GM23338 (cell line): ENCODE measurements at regions not wholly inside any gene's neighbourhood (a gene's known extent, or its start where the extent isn't known, plus 50 kb on each side); places are given as distances from the start of the nearest gene placed in this dataset.

ENCODE experiments used
- ATAC-seq: fragments of 200-7000 bp; cut with Tn5 transposase; 3 replicates; pipeline ENCODE4 v1.9.1; 2020
- DNase-seq: peaks from one replicate; pipeline ENCODE4 v3.0.0-alpha.2; 2015; ENCODE audit warnings: low spot score
- H2AFZ ChIP-seq: fragments of 200-600 bp; sonication (generic); 2 replicates; pipeline ENCODE4 v1.8.0; 2016; ENCODE audit warnings: antibody characterized with exemption, mild to moderate bottlenecking, moderate library complexity
- H3F3A ChIP-seq: fragments of 200-600 bp; sonication (generic); replicated peaks from 2 replicates; pipeline ENCODE4 v1.8.0; 2017; ENCODE audit warnings: antibody characterized with exemption, mixed run types, low read depth
- H3K27ac ChIP-seq: fragments of 200-600 bp; sonication (generic); 2 replicates; pipeline ENCODE4 v1.6.1; 2016; ENCODE audit warnings: low read depth
- H3K27me3 ChIP-seq: fragments of 200-600 bp; sonication (generic); 2 replicates; pipeline ENCODE4 v1.8.0; 2016; ENCODE audit warnings: mild to moderate bottlenecking, mixed run types, moderate library complexity; ENCODE audit not compliant: insufficient read depth
- H3K36me3 ChIP-seq: fragments of 200-600 bp; sonication (generic); 2 replicates; pipeline ENCODE4 v1.8.0; 2016; ENCODE audit warnings: mild to moderate bottlenecking; ENCODE audit not compliant: insufficient read depth
- H3K4me1 ChIP-seq: fragments of 200-600 bp; sonication (generic); 2 replicates; pipeline ENCODE4 v1.8.0; 2016; ENCODE audit warnings: mild to moderate bottlenecking, moderate library complexity; ENCODE audit not compliant: insufficient read depth
- H3K4me2 ChIP-seq: fragments of 200-600 bp; sonication (generic); 2 replicates; pipeline ENCODE4 v1.7.1; 2017; ENCODE audit warnings: mixed run types
- H3K4me3 ChIP-seq: fragments of 200-600 bp; sonication (generic); 2 replicates; pipeline ENCODE4 v1.6.1; 2016; ENCODE audit warnings: mixed run types
- H3K79me2 ChIP-seq: fragments of 200-600 bp; sonication (generic); replicated peaks from 2 replicates; pipeline ENCODE4 v1.8.0; 2017; ENCODE audit warnings: mild to moderate bottlenecking; ENCODE audit not compliant: insufficient read depth
- H3K9me2 ChIP-seq: fragments of 200-600 bp; sonication (generic); 2 replicates; pipeline ENCODE4 v1.8.0; 2017; ENCODE audit not compliant: insufficient read depth
- H4K20me1 ChIP-seq: fragments of 200-600 bp; sonication (generic); replicated peaks from 2 replicates; pipeline ENCODE4 v1.8.0; 2017; ENCODE audit warnings: mild to moderate bottlenecking; ENCODE audit not compliant: insufficient read depth
- H3K27ac Mint-ChIP-seq: 2 replicates; pipeline ENCODE4 v1.8.0; 2020; ENCODE audit warnings: inconsistent platforms, mild to moderate bottlenecking, moderate library complexity, mixed read lengths
- H3K27me3 Mint-ChIP-seq: 3 replicates; pipeline ENCODE4 v1.8.0; 2022; ENCODE audit warnings: low read depth, mild to moderate bottlenecking, moderate library complexity, mixed read lengths, inconsistent platforms; ENCODE audit not compliant: insufficient read depth, poor library complexity
- H3K36me3 Mint-ChIP-seq: 3 replicates; pipeline ENCODE4 v1.8.0; 2021; ENCODE audit warnings: low read depth, mild to moderate bottlenecking, inconsistent platforms, moderate library complexity, mixed read lengths
- H3K4me1 Mint-ChIP-seq: 3 replicates; pipeline ENCODE4 v1.8.0; 2020; ENCODE audit warnings: mild to moderate bottlenecking, inconsistent platforms, mixed read lengths
- H3K4me3 Mint-ChIP-seq: 3 replicates; pipeline ENCODE4 v1.8.0; 2021; ENCODE audit warnings: moderate library complexity, mild to moderate bottlenecking, inconsistent platforms, mixed read lengths
- H3K9me3 Mint-ChIP-seq: 3 replicates; pipeline ENCODE4 v1.8.0; 2020; ENCODE audit warnings: moderate library complexity, mild to moderate bottlenecking, inconsistent platforms, mixed read lengths
- CREB1 ChIP-seq: fragments of 250-450 bp; sonication (Bioruptor Pico); IDR thresholded peaks from 2 replicates; pipeline ENCODE4 v1.5.0; 2020; ENCODE audit warnings: low read depth, mild to moderate bottlenecking, moderate library complexity
- ETS1 ChIP-seq: IDR thresholded peaks from 2 replicates; pipeline ENCODE4 v1.6.1; 2016; ENCODE audit warnings: antibody characterized with exemption
- JUNB ChIP-seq: IDR thresholded peaks from one replicate; pipeline ENCODE4 v1.6.1; 2016; ENCODE audit warnings: antibody characterized with exemption; ENCODE audit not compliant: unreplicated experiment
- NANOG ChIP-seq: IDR thresholded peaks from 2 replicates; pipeline ENCODE4 v1.6.1; 2016; ENCODE audit warnings: antibody characterized with exemption, borderline replicate concordance
- POLR2AphosphoS5 ChIP-seq: IDR thresholded peaks from 2 replicates; pipeline ENCODE4 v1.6.1; 2016; ENCODE audit warnings: antibody characterized with exemption, low read depth
- ZNF114 ChIP-seq: fragments of 250-450 bp; sonication (Bioruptor Pico); IDR thresholded peaks from 2 replicates; pipeline ENCODE4 v1.5.0; 2020; ENCODE audit warnings: mild to moderate bottlenecking, moderate library complexity
- ZNF331 ChIP-seq: fragments of 250-450 bp; sonication (Bioruptor Pico); IDR thresholded peaks from 2 replicates; pipeline ENCODE4 v1.5.0; 2020; ENCODE audit warnings: low read depth, mild to moderate bottlenecking, moderate library complexity
- TF ChIP-seq, protein P1 (sequence below), 2 experiments: fragments of 200-600 bp in 1 of 2; sonication (generic) in 1 of 2; conservative IDR thresholded peaks; 2 replicates each; pipeline versions ENCODE4 v1.5.1 to v1.6.1; 2016 to 2017; ENCODE audit warnings: antibody characterized with exemption in 2 of 2, low read depth in 2 of 2, mild to moderate bottlenecking in 2 of 2, moderate library complexity in 1 of 2
- TF ChIP-seq, protein P2 (sequence below): fragments of 250-450 bp; sonication (Bioruptor Pico); IDR thresholded peaks from 2 replicates; pipeline ENCODE4 v1.5.0; 2020; ENCODE audit warnings: mild to moderate bottlenecking, moderate library complexity

DNA sequence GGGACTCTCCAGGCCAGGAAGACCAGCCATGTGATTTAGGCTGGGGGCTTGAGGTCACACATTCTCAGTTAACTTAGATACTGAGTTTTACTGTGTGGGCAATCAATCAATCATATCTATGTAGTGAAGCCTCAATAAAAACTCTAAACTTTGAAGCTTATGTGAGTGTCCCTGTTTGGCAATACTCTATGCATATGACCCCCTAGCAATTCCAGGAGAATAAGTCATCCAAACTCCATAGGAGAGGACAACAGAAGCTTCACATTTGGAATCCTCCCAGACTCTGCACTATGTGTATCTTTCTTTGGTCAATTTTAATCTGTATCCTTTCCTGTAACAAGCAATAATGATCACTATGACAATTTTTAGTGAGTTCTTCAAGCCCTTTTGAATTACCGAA lies 216.8 kb upstream of the RGMB start:
- Mint-ChIP-seq H3K27ac (no peak overlapping the region), H3K36me3 (no peaks in the 10 kb centered on the region), H3K4me3 (no peak overlapping the region), H3K27me3 (no peaks in the 10 kb centered on the region), H3K4me1 (no peaks in the 10 kb centered on the region), H3K9me3 (no peaks in the 10 kb centered on the region)
- Histone ChIP-seq H3K27me3 (no peaks in the 10 kb centered on the region), H3K36me3 (no peaks in the 10 kb centered on the region), H3K4me3 (no peak overlapping the region), H3K4me1 (no peaks in the 10 kb centered on the region), H3K79me2 (no peaks in the 10 kb centered on the region), H2AFZ (no peak overlapping the region), H4K20me1 (no peaks in the 10 kb centered on the region), H3F3A (no peaks in the 10 kb centered on the region), H3K4me2 (no peak overlapping the region), H3K27ac (no peak overlapping the region), H3K9me2 (no peaks in the 10 kb centered on the region; the same call in 1 of the 2 replicates)
- no peak for DNase-seq
- no peak for ATAC-seq
- no peak for TF ChIP-seq POLR2AphosphoS5
- no peak for TF ChIP-seq JUNB
- no peak for TF ChIP-seq ZNF114 (CRISPR knock-in tag)
- no peak for TF ChIP-seq NANOG
- TF ChIP-seq, protein P1, sequence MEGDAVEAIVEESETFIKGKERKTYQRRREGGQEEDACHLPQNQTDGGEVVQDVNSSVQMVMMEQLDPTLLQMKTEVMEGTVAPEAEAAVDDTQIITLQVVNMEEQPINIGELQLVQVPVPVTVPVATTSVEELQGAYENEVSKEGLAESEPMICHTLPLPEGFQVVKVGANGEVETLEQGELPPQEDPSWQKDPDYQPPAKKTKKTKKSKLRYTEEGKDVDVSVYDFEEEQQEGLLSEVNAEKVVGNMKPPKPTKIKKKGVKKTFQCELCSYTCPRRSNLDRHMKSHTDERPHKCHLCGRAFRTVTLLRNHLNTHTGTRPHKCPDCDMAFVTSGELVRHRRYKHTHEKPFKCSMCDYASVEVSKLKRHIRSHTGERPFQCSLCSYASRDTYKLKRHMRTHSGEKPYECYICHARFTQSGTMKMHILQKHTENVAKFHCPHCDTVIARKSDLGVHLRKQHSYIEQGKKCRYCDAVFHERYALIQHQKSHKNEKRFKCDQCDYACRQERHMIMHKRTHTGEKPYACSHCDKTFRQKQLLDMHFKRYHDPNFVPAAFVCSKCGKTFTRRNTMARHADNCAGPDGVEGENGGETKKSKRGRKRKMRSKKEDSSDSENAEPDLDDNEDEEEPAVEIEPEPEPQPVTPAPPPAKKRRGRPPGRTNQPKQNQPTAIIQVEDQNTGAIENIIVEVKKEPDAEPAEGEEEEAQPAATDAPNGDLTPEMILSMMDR (conservative IDR thresholded peaks at IDR 0.05; ENCODE audit: low read depth in 2 of 2), result no peak

GRCh38 chr5:98557916-98558315 lies 215.5 kb upstream of the RGMB start:
- H3K9me3 Mint-ChIP-seq, result no peaks in the 10 kb centered on the region
- H3K4me2 ChIP-seq, result no peak overlapping the region
- no peak overlapping the region for H2AFZ ChIP-seq
- H3K27me3 ChIP-seq, result no peaks in the 10 kb centered on the region
- no peaks in the 10 kb centered on the region for H3K27me3 Mint-ChIP-seq
- no peaks in the 10 kb centered on the region for H3K36me3 ChIP-seq
- H3K9me2 ChIP-seq, result no peaks in the 10 kb centered on the region; the same call in 1 of the 2 replicates
- H3K4me1 ChIP-seq, result peaks cover 6% of the 10 kb centered on the region; the same call in 1 of the 2 replicates
- peaks cover 4% of the 10 kb centered on the region; the same call in 2 of the 3 replicates for H3K4me1 Mint-ChIP-seq
- DNase-seq (no peak), ATAC-seq (no peak)
- no peaks in the 10 kb centered on the region for H3K36me3 Mint-ChIP-seq
- H3K79me2 ChIP-seq, result no peaks in the 10 kb centered on the region
- no peak overlapping the region for H3K27ac Mint-ChIP-seq
- no peak overlapping the region for H3K4me3 ChIP-seq
- H4K20me1 ChIP-seq, result no peaks in the 10 kb centered on the region
- H3F3A ChIP-seq, result no peaks in the 10 kb centered on the region
- H3K27ac ChIP-seq, result no peak overlapping the region
- H3K4me3 Mint-ChIP-seq, result no peak overlapping the region
- TF ChIP-seq CREB1 (CRISPR knock-in tag) (no peak), POLR2AphosphoS5 (no peak), JUNB (no peak), ETS1 (no peak), ZNF331 (CRISPR knock-in tag) (no peak), NANOG (no peak)
- TF ChIP-seq, protein P1 (conservative IDR thresholded peaks at IDR 0.05; ENCODE audit: low read depth in 2 of 2), result no peak
- TF ChIP-seq, protein P2, sequence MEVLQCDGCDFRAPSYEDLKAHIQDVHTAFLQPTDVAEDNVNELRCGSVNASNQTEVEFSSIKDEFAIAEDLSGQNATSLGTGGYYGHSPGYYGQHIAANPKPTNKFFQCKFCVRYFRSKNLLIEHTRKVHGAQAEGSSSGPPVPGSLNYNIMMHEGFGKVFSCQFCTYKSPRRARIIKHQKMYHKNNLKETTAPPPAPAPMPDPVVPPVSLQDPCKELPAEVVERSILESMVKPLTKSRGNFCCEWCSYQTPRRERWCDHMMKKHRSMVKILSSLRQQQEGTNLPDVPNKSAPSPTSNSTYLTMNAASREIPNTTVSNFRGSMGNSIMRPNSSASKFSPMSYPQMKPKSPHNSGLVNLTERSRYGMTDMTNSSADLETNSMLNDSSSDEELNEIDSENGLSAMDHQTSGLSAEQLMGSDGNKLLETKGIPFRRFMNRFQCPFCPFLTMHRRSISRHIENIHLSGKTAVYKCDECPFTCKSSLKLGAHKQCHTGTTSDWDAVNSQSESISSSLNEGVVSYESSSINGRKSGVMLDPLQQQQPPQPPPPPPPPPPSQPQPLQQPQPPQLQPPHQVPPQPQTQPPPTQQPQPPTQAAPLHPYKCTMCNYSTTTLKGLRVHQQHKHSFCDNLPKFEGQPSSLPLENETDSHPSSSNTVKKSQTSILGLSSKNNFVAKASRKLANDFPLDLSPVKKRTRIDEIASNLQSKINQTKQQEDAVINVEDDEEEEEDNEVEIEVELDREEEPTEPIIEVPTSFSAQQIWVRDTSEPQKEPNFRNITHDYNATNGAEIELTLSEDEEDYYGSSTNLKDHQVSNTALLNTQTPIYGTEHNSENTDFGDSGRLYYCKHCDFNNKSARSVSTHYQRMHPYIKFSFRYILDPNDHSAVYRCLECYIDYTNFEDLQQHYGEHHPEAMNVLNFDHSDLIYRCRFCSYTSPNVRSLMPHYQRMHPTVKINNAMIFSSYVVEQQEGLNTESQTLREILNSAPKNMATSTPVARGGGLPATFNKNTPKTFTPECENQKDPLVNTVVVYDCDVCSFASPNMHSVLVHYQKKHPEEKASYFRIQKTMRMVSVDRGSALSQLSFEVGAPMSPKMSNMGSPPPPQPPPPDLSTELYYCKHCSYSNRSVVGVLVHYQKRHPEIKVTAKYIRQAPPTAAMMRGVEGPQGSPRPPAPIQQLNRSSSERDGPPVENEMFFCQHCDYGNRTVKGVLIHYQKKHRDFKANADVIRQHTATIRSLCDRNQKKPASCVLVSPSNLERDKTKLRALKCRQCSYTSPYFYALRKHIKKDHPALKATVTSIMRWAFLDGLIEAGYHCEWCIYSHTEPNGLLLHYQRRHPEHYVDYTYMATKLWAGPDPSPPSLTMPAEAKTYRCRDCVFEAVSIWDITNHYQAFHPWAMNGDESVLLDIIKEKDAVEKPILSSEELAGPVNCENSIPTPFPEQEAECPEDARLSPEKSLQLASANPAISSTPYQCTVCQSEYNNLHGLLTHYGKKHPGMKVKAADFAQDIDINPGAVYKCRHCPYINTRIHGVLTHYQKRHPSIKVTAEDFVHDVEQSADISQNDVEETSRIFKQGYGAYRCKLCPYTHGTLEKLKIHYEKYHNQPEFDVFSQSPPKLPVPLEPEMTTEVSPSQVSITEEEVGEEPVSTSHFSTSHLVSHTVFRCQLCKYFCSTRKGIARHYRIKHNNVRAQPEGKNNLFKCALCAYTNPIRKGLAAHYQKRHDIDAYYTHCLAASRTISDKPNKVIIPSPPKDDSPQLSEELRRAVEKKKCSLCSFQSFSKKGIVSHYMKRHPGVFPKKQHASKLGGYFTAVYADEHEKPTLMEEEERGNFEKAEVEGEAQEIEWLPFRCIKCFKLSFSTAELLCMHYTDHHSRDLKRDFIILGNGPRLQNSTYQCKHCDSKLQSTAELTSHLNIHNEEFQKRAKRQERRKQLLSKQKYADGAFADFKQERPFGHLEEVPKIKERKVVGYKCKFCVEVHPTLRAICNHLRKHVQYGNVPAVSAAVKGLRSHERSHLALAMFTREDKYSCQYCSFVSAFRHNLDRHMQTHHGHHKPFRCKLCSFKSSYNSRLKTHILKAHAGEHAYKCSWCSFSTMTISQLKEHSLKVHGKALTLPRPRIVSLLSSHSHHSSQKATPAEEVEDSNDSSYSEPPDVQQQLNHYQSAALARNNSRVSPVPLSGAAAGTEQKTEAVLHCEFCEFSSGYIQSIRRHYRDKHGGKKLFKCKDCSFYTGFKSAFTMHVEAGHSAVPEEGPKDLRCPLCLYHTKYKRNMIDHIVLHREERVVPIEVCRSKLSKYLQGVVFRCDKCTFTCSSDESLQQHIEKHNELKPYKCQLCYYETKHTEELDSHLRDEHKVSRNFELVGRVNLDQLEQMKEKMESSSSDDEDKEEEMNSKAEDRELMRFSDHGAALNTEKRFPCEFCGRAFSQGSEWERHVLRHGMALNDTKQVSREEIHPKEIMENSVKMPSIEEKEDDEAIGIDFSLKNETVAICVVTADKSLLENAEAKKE (CRISPR knock-in tag), result no peak
